Germinal center (tissue), 1 donor: ENCODE measurements at regions not wholly inside any gene's neighbourhood (a gene's known extent, or its start where the extent isn't known, plus 50 kb on each side); places are given as distances from the start of the nearest gene placed in this dataset.

Experiments used
- DNase-seq: peaks from one replicate; pipeline ENCODE4 v3.0.0; 2012; ENCODE audit warnings: mixed read lengths, low spot score

GRCh38 chr2:20523073-20523798, 76.4 kb downstream of the RHOB start:
- DNase-seq: no peak

DNA sequence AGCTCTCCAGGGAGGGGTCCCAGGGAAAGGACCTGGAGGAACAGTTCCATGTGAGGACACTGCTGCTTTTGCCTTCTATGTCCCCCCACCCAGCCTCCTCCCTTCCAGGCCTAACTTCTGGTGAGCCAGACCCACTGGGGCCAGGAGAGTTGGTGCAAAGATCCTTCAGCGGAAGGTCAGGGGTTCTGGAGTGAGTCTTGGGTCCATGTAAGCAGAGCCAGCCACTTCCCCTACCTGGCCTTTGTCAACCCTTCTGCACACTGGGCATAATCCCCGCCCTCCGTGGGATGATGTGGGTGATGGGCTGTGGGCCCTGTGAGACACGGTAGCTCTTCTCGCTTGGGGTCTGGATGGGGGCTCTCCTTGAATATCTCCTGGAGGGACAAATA, 76.9 kb downstream of the RHOB start:
- DNase-seq: no peak

DNA sequence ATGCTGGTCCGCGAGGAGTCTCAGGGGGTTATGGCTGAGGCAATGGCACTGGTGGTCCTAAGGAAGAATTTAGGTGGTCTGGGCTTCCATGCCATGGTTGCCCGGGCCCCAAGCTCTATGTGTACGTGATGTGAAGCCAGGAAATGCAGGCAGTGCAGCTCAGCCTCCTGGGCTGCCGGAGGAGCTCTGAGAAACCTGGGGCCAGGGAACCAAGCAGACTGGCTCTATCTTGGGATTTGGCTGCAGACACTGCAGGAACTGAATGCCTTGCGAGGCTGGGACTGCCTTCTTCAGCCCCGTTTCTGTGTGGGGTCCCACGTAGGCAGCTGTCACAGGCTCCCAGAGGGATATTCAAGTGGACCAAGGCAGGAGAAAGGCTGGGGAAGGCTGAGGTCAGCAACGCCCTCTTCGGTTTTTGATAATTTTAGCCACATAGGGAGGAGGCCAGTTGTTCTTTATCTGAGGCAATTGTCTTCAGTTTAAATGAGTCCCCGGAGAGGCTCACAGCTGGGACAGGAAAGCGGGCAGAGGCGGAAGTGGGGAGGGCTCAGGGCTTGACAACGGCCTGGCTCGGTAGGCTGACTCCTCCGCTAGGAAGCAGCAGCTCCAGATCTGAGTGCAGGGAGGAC, 77.7 kb downstream of the RHOB start:
- peak; percentile 24 for DNase-seq

DNA sequence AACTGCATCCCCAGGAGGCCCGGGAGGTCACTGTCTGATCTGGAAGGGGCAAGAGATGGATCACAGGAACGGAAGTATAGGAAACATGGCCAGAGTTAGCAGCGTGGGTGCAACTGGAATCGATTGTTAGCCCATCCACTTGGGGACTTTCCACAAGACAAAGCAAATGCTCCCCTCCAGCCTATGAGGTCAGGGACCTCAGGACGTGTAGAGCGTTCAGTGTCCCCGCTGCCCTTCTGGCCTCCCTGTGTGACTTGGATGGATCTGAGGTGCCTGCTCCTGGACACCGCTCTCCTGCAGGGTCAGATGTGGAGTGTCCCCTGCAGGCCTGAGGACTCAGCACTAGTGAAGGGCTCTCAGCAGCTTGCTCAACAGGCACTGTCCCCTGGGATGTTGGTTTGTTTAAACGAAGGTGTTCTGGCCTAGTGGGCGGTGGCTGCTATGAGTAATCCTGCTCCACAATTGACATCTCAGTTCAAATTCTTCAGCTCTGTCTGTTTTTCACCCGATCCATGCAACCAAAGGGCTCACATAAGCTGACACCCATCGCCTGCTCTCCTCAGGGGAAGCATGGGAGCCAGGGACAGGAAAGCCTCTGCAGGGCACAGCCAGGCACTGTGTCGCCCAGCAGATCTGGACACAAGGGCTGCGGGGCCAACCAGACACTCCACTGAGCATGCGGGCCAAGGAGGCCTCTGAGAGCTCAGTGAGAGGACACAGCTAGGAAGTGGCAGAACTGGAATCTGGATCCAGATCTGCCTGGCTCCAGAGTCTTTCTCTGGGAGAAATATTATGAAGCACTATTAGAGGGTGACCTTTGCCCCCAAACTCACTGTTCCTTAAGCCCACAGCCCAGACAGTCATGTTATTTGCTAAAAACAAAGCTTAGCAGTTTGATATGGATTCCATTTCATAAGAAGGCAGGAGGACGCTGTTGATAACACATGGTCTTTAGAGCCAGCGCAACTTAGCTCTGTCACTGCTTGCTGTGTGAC, 78.5 kb downstream of the RHOB start:
- no peak for DNase-seq

DNA sequence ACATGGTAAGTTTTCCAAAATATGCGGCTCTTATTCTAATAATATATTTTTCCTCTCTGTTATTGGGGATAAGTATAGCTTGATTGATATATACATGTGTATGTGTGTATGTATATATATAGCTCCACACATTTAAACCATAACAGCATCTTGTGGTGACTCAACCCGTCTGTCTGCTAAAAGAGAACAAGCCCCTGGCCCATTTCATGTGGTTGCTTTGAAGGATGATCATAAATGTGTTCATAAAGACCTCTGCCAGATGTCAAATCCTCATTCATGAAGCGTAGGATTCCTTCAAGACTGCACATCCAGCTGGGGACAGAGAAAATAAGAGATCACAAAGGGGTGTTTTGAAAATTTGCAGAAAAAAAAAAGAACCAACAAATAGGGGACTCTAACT, 79.3 kb downstream of the RHOB start:
- no peak for DNase-seq

DNA sequence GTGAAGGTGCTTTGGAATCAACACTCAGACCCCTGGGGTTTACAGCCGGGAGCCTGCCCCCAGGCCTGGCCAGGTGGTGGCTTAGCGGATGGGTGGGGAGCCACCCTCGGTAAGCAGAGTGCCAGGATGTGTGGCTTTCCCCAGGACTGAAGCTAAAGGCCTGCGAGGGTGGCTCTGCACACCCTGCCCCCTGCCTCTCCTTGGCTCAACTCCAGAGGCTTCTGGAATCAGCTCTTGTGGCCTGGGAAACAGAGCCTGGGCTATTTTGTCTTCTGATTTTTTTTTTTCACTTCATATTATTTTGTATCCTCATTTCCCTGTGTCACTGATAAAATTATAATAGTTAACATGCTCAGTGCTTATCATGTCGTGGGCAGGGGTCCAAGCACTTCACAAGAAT, 79.8 kb downstream of the RHOB start:
- DNase-seq: no peak

DNA sequence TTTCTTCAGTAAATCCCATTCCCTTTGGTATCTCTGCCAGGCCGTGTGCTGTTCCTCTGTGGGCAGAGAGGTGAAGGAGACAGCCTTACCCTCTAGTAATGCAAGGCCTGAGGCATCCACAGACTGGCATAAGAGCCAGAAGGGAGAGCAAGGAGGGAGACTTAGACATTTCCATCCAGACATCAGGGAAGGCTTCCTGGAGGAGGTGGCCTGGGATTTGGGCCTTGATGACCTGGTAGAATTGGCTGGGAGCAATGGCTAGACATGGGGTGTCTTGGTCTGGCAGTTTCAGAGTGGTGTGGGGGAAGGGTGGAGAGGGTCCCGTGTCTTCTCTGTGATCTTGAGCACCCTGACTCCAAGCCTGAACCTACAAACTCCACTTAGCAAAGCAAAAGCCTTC, 81.8 kb downstream of the RHOB start:
- DNase-seq: no peak

- no peak for DNase-seq
Measured at GRCh38 chr2:20530520-20530919, 83.6 kb downstream of the RHOB start.

DNA sequence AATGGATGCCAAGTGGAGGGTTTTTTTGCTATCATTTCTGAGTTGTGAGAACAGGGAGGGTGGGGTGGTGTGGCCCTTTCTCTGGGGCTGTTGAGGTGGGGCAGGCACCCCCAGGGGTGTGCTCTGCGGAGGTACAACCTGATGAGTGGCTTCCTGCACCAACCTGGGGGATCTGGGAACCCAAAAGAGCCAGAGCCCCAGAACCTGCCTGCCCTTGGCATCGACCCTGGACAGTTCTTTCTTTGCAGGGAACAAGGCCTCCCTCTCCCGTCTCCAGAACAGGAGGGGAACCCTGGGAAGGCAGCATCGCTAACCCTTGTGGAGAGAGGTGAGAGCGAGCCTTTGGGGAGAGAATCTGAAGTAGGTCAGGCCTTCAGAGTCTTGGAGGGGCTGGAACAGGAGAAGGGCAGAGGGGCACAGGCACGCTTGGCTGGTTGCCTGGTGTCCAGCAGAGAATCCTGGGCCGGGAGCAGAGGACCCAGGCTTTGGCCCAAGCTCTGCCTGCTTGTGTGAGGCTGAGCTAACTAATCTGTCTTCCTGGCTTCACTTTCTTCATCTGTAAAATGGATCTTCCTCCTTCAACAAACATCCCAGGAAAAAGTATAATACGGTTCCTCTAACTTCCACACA, 84.9 kb downstream of the RHOB start:
- no peak for DNase-seq

DNA sequence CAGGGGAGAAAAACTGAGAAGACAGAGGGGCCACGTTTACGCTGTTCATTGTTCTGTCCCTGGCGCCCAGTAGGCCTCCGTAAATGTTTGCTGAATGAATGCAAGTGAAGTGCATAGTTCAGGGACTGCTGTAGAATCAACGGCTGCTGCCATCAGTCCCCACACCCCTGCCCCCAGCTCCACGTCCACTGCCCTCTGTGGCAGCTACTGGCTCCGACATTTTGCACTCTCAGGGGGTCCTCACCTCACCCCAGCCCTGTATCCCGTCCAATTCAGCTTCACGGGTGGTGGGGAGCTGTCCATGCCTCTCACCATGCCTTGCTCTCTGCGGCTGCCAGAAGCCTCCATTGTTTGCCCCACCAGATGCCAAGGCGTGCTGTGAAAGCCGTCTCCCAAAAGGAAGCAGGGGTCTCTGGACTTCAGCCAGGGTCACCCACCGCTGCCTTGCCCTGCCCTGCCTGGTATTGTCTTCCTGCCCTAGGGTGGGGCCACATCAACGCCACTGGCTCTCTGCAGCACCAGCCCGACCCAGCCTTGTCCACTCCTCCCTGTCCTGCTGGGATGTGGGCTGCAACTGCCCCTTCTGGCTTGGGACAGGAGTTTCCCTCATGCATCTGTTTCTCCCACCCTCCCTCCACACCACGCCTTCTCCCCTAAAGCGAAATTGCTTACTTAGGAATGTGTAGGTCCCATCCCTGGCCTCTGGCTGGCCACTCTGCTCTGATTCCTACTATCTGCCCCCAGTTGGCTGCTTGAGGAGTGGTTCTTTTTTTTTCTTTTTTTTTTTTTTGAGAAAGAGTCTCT, 86.0 kb downstream of the RHOB start:
- no peak for DNase-seq

DNA sequence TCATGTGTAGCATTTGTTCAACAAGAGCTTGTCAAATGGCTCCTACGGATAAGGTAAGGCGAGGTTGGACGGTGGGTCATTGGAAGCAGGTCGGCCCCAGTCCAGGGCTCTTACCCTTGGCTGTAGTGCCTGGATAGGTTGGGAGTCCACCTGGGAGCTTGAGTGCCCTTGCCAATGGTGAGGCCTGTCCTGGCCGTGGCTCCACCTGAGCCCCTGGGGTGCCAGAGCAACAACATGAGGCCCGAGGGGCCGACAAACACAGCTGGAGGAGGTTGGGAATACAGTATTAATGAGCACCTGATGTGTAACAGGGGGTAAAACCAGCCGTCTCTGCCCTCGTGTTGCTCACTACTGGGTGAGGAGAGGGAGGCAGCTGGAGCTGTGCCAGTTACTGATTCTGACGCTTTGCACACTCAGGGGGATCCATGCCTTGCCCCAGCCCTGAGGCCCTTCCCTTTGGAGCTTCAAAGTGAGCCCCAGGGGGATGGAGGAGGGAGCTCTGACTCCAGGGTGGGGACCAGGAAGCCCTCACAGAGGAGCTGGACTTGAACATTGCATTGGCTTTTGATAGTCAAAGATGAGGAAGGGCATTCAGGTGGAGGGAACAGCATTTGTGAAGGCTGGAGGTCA, 87.2 kb downstream of the RHOB start:
- no peak for DNase-seq

GRCh38 chr2:20534913-20535801, 88.3 kb downstream of the RHOB start:
- no peak for DNase-seq

GRCh38 chr2:20536619-20537422, 89.9 kb downstream of the RHOB start:
- DNase-seq: no peak

- no peak for DNase-seq
Measured at GRCh38 chr2:20537423-20538307, 90.8 kb downstream of the RHOB start.

- no peak for DNase-seq
Measured at GRCh38 chr2:20538308-20539132, 91.6 kb downstream of the RHOB start.

- DNase-seq: no peak
Measured at GRCh38 chr2:20539133-20539719, 92.4 kb downstream of the RHOB start.
